Astrocyte (in vitro differentiated cells and primary cell): ENCODE measurements at regions not wholly inside any gene's neighbourhood (a gene's known extent, or its start where the extent isn't known, plus 50 kb on each side); places are given as distances from the start of the nearest gene placed in this dataset.
A peak's percentile ranks its signal among the peaks of the same experiment; 100 is the strongest.

Experiments
- DNase-seq: peaks from one replicate; pipeline ENCODE4 v3.0.0-alpha.2; 2010; ENCODE audit warnings: low read depth
- FAIRE-seq: peaks from 2 replicates; lab custom pipeline; 2011; peaks lifted over from hg19 to GRCh38; lab: Jason Lieb, UNC
- H2AFZ ChIP-seq: 2 replicates; pipeline ENCODE4 v1.6.0; 2012; ENCODE audit warnings: low read depth, low read length, inconsistent platforms
- H3K27ac ChIP-seq: 2 replicates; pipeline ENCODE4 v1.5.1; 2011; ENCODE audit warnings: low read depth, low read length, inconsistent platforms
- H3K27me3 ChIP-seq: 2 replicates; pipeline ENCODE4 v1.6.0; 2011; ENCODE audit warnings: low read length, inconsistent platforms; ENCODE audit not compliant: insufficient read depth
- H3K36me3 ChIP-seq: 2 replicates; pipeline ENCODE4 v1.5.1; 2011; ENCODE audit warnings: low read length, inconsistent platforms; ENCODE audit not compliant: insufficient read depth
- H3K4me1 ChIP-seq: 2 replicates; pipeline ENCODE4 v1.5.1; 2011; ENCODE audit warnings: low read length, inconsistent platforms; ENCODE audit not compliant: insufficient read depth
- H3K4me2 ChIP-seq: 2 replicates; pipeline ENCODE4 v1.6.0; 2012; ENCODE audit warnings: low read length, inconsistent platforms
- H3K4me3 ChIP-seq: 2 replicates; pipeline ENCODE4 v1.5.1; 2011; ENCODE audit warnings: low read depth, mild to moderate bottlenecking, low read length, inconsistent platforms; ENCODE audit not compliant: insufficient read depth
- H3K79me2 ChIP-seq: 2 replicates; pipeline ENCODE4 v1.6.0; 2012; ENCODE audit warnings: mild to moderate bottlenecking, low read length, inconsistent platforms; ENCODE audit not compliant: insufficient read depth
- H3K9ac ChIP-seq: 2 replicates; pipeline ENCODE4 v1.6.0; 2012; ENCODE audit warnings: mild to moderate bottlenecking, low read length, inconsistent platforms
- H3K9me3 ChIP-seq: 2 replicates; pipeline ENCODE4 v1.5.1; 2012; ENCODE audit warnings: low read depth, mild to moderate bottlenecking, low read length, inconsistent platforms; ENCODE audit not compliant: insufficient read depth
- H4K20me1 ChIP-seq: 2 replicates; pipeline ENCODE4 v1.6.0; 2012; ENCODE audit warnings: low read length, inconsistent platforms; ENCODE audit not compliant: insufficient read depth
- H3K27ac Mint-ChIP-seq: one replicate; pipeline ENCODE4 v1.8.0; 2021; ENCODE audit warnings: mild to moderate bottlenecking, mixed read lengths; ENCODE audit not compliant: unreplicated experiment
- H3K27me3 Mint-ChIP-seq: one replicate; pipeline ENCODE4 v1.8.0; 2021; ENCODE audit warnings: low read depth, mixed read lengths; ENCODE audit not compliant: unreplicated experiment
- H3K36me3 Mint-ChIP-seq: one replicate; pipeline ENCODE4 v1.8.0; 2021; ENCODE audit warnings: low read depth, mixed read lengths; ENCODE audit not compliant: unreplicated experiment
- H3K4me1 Mint-ChIP-seq: one replicate; pipeline ENCODE4 v1.8.0; 2021; ENCODE audit warnings: low read depth, mixed read lengths; ENCODE audit not compliant: unreplicated experiment
- H3K4me3 Mint-ChIP-seq: one replicate; pipeline ENCODE4 v1.8.0; 2021; ENCODE audit warnings: mild to moderate bottlenecking, moderate library complexity, mixed read lengths; ENCODE audit not compliant: unreplicated experiment
- H3K9me3 Mint-ChIP-seq: one replicate; pipeline ENCODE4 v1.8.0; 2021; ENCODE audit warnings: mild to moderate bottlenecking, mixed read lengths; ENCODE audit not compliant: unreplicated experiment
- EZH2 ChIP-seq: IDR thresholded peaks from 2 replicates; pipeline ENCODE4 v1.6.1; 2012; ENCODE audit warnings: mild to moderate bottlenecking, low read length, inconsistent platforms; ENCODE audit not compliant: insufficient read depth
- TF ChIP-seq, protein P1 (sequence below): IDR thresholded peaks from 2 replicates; pipeline ENCODE4 v1.5.1; 2011; ENCODE audit warnings: low read depth, mild to moderate bottlenecking, inconsistent platforms, low read length, moderate library complexity; ENCODE audit not compliant: insufficient read depth

DNA sequence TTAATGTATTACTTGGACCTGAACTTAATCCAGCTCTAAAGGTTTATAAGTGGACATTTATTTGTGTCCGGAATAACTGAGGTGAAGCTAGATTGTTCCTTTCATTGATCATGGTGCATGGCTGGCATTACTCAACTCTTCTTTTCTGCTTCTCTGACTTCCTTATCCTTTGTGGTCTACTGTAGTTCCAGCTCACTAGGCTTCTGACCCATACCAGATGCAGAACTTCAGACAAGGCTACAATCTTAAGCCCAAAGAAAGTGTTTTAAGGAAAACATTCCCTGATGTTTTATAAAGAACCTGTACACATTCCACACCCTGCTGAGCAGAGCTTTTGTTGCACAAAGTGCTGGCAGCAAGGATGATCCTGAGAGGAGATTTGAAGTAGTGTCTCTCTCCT lies 250.8 kb upstream of the TGFBR2 start:
- Mint-ChIP-seq H3K36me3 (no peaks in the 10 kb centered on the region), H3K27me3 (no peaks in the 10 kb centered on the region), H3K27ac (no peak overlapping the region), H3K4me1 (peaks cover 23% of the 10 kb centered on the region), H3K9me3 (no peaks in the 10 kb centered on the region), H3K4me3 (no peak overlapping the region)
- Histone ChIP-seq H3K9me3 (no peaks in the 10 kb centered on the region), H4K20me1 (no peaks in the 10 kb centered on the region), H3K4me2 (peak overlapping the region; percentile 9), H3K9ac (no peak overlapping the region), H3K79me2 (no peaks in the 10 kb centered on the region), H3K27ac (no peak overlapping the region), H3K4me3 (no peak overlapping the region), H3K36me3 (no peaks in the 10 kb centered on the region), H3K27me3 (no peaks in the 10 kb centered on the region), H3K4me1 (peaks cover 29% of the 10 kb centered on the region), H2AFZ (no peak overlapping the region)
- no peak for FAIRE-seq
- DNase-seq: peak; percentile 86
- TF ChIP-seq, protein P1, sequence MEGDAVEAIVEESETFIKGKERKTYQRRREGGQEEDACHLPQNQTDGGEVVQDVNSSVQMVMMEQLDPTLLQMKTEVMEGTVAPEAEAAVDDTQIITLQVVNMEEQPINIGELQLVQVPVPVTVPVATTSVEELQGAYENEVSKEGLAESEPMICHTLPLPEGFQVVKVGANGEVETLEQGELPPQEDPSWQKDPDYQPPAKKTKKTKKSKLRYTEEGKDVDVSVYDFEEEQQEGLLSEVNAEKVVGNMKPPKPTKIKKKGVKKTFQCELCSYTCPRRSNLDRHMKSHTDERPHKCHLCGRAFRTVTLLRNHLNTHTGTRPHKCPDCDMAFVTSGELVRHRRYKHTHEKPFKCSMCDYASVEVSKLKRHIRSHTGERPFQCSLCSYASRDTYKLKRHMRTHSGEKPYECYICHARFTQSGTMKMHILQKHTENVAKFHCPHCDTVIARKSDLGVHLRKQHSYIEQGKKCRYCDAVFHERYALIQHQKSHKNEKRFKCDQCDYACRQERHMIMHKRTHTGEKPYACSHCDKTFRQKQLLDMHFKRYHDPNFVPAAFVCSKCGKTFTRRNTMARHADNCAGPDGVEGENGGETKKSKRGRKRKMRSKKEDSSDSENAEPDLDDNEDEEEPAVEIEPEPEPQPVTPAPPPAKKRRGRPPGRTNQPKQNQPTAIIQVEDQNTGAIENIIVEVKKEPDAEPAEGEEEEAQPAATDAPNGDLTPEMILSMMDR: no peak
- TF ChIP-seq EZH2: no peak

DNA sequence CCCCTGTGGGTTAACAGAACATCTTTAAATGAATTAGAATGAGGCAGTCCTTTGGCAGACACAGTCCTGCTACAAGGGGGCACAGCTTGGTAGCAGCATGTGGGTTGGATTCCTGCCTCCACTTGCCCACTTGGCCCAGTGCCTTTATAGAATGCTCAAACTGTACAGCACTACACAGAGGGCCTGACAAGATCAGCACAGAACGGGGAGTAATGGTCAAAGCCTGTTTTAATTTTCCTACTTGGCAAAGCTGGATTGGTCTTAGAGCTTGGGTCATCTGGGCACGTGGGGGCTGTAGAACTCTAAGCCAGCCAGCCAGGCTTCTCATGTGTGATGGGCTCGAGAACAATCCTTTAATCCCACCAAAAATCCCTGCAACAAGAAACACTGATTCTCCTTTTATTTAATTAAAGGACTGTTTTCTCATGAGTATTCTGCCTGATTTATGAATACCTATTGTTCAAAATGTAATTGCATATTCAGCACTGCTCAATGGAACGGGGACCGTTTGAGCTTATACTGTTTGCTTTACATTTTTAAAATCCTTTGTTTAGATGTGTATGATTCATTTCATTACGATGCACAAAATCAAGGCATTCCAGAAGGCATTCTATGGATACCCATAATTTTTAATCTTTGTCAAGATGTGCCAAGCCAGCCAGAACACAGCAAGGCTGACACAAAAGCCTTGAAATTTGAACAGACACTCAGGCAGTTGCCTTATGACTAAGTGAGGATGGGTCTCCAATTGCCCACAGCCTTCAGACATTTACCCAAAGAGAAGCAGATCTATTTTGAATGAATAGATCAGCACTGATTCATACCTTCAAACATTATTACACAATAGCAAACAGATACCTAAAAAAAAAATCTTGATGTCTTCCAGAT lies 249.3 kb upstream of the TGFBR2 start:
- peak overlapping the region; percentile 10 for H3K4me2 ChIP-seq
- H3K27ac ChIP-seq: peak overlapping the region; percentile 1
- Mint-ChIP-seq H3K27ac (no peak overlapping the region), H3K27me3 (no peaks in the 10 kb centered on the region), H3K4me3 (no peak overlapping the region), H3K4me1 (peaks cover 17% of the 10 kb centered on the region), H3K36me3 (no peaks in the 10 kb centered on the region), H3K9me3 (no peaks in the 10 kb centered on the region)
- no peaks in the 10 kb centered on the region for H4K20me1 ChIP-seq
- no peak overlapping the region for H3K4me3 ChIP-seq
- H2AFZ ChIP-seq: no peak overlapping the region
- DNase-seq (peak; percentile 59), FAIRE-seq (no peak)
- no peaks in the 10 kb centered on the region for H3K36me3 ChIP-seq
- peaks cover 29% of the 10 kb centered on the region for H3K4me1 ChIP-seq
- no peaks in the 10 kb centered on the region for H3K79me2 ChIP-seq
- no peaks in the 10 kb centered on the region for H3K9me3 ChIP-seq
- TF ChIP-seq EZH2: no peak
- TF ChIP-seq, protein P1: no peak
- H3K9ac ChIP-seq: no peak overlapping the region
- no peaks in the 10 kb centered on the region for H3K27me3 ChIP-seq

DNA sequence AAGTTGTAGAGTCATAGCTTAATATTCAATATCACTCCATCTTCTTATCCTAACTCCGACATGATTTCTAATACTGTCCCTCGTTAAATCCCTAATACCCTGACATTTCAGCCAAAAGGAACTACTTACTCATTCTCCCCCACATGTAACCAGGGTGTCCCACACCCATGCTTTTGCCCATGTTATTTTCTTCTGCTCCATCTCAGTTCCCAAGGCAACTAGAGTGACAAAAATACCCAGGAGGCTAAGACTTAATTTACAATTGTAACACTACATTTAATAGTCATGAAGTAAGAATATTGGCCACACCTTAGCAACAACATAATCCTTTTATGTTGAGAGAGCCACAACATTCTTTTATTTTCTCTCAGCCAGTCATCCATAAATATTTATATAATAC lies 248.5 kb upstream of the TGFBR2 start:
- Mint-ChIP-seq H3K4me3 (no peak overlapping the region), H3K9me3 (no peaks in the 10 kb centered on the region), H3K4me1 (peaks cover 17% of the 10 kb centered on the region), H3K36me3 (no peaks in the 10 kb centered on the region), H3K27ac (no peak overlapping the region), H3K27me3 (no peaks in the 10 kb centered on the region)
- no peaks in the 10 kb centered on the region for H4K20me1 ChIP-seq
- no peaks in the 10 kb centered on the region for H3K27me3 ChIP-seq
- peaks cover 26% of the 10 kb centered on the region for H3K4me1 ChIP-seq
- H3K4me3 ChIP-seq: no peak overlapping the region
- H3K4me2 ChIP-seq: no peak overlapping the region
- no peaks in the 10 kb centered on the region for H3K9me3 ChIP-seq
- DNase-seq (no peak), FAIRE-seq (no peak)
- H2AFZ ChIP-seq: no peak overlapping the region
- TF ChIP-seq, protein P1: no peak
- no peak for TF ChIP-seq EZH2
- H3K27ac ChIP-seq: no peak overlapping the region
- H3K9ac ChIP-seq: no peak overlapping the region
- H3K36me3 ChIP-seq: no peaks in the 10 kb centered on the region
- H3K79me2 ChIP-seq: no peaks in the 10 kb centered on the region
